NCI-H128 (cell line): ENCODE measurements at regions not wholly inside any gene's neighbourhood (a gene's known extent, or its start where the extent isn't known, plus 50 kb on each side); places are given as distances from the start of the nearest gene placed in this dataset.

ENCODE experiments used
- DNase-seq: peaks from one replicate; lab custom pipeline; 2025; ENCODE audit not compliant: unreplicated experiment; lab: John Stamatoyannopoulos, UW

GRCh38 chr19:5218255-5218855 lies 122.3 kb downstream of the PTPRS start:
- no peak for DNase-seq

- DNase-seq = no peak
Observed at GRCh38 chr19:5217171-5217570, 123.4 kb downstream of the PTPRS start.

DNA sequence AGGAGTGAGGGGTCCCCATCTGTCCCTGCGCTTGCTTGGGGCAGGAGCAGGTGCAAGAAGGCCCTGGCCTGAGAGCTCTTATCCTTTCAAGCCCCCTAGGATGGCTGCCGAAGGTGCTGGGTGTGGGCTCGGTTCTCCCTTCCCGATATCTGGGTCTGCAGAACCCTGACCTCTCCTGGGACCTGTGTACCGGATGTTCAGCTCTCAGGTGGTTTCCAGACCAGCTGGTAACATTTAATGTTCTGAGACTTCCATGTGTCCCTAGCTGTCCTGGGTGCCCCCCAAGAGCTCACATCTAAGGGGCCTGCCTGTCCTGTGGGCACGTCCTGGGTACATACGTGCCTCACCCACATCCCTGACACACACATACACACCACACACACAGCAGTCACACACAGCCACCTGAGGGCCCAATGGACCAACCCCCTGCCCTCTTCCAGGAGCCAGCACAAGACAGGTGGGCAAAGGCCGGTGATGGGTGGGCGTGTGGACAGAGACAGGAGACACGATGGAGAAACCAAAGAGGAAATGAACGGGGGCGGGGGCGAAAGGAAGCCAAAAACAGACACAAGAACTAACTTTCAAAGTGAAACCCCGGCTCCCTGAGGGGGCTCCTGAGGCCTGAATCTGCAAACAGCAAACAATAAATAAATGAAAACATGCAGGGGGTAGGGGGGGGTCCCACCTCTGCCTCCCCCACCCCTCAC lies 124.3 kb downstream of the PTPRS start:
- no peak for DNase-seq

DNA sequence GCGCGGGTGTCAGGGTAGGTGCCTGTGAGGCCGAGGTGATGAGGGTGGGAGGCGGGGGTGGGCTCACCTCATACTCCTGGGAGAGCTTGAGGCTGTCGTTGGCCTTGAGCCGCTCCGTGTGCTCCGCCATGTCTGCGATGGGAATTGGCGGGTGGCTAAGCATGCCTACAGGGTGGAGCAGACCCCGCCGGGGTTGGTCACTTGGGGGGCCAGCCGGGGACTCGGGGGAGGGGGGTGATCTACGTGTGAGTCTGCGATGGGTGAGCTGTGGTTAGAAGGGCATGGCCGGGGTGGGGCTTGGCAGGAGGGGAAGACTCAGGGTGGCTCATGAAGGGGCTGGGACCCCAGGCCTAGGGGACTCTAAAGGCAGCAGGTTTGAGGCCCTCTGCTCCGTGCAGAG lies 125.2 kb downstream of the PTPRS start:
- DNase-seq = no peak

DNA sequence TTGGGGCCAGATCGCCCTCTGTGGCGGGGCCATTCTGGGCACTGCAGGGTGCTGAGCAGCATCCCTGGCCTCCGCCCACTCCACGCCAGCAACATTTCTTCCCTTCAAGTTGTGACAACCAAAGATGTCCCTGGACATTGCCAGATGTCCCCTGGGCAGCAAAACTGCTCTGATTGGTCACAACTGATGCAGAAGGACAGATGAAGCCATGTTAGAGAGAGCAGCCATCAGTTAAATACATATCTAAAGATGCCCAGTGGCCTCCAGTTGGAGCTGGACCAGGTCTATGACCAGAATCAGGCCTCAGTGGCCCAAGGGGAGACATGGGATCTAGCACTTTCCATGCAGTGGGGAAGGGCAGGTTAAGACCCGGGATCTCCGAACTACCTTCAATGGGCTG lies 125.7 kb downstream of the PTPRS start:
- no peak for DNase-seq

DNA sequence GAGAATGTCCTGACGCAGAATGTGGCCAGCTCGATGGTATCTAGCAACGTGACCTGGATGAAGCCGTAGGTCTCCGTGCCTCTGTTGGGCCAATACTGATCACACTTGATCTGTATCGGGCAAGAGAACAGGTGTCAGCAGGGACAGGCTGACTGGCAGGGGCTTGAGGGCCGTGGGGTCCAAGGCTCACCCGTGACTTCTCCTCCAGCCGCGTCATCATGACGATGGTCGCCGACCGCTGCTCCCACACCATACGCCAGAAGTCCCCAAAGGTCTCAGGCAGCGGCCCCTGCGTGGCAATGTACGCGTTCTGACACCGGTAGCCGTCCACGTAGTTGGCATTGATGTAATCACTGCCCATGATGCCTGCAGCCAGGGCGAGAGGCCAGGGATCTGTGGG lies 126.2 kb downstream of the PTPRS start:
- DNase-seq = no peak

- no peak for DNase-seq
Observed at GRCh38 chr19:5213667-5214066, 126.9 kb downstream of the PTPRS start.

- DNase-seq = no peak
Observed at GRCh38 chr19:5212101-5212500, 128.5 kb downstream of the PTPRS start.

DNA sequence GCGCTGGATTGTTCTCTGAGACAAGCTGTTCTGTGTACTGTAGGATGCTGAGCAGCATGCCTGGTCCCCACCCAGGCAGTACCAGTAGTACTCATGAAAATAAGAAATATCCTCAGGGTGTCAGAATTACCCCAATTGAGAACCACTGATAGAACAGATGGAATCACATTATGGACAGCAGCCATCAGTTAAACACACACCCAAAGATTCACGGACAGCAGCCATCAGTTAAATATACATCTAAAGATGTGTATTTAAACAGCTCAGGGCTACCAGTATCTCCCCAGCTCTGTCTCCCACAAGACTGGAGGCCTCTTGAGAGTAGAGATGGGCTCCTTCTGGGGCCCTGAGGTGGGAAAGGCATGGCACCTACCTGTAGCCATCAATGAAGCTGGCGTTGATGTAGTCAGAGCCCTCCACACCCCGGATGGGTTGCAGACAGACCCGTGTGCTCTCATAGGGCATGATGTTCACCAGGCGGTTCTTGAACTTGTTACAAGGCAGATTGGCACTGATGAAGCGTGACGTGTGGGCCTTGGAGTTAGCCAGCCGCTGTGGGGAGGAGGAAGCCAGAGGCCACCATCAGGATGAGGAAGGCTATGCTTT lies 129.3 kb downstream of the PTPRS start:
- DNase-seq = no peak

DNA sequence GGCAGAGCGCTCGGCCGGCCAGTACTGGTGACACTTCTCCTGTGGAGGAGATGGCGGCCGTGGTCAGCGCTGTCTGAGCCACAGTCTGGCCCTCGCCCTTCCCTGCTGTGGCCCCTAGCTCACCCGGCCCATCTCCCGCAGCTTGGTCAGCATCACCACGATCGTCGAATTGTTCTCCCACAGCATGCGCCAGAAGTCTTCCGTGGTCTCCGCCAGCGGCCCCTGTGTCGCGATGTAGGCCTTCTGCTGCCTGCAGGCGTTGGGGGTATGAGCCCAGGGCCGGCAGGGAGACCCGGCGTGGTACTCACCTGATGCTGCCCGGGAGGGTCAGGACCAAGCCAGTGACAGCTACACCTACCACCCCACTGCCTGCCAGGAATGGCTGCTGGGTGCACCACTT lies 130.1 kb downstream of the PTPRS start:
- no peak for DNase-seq

DNA sequence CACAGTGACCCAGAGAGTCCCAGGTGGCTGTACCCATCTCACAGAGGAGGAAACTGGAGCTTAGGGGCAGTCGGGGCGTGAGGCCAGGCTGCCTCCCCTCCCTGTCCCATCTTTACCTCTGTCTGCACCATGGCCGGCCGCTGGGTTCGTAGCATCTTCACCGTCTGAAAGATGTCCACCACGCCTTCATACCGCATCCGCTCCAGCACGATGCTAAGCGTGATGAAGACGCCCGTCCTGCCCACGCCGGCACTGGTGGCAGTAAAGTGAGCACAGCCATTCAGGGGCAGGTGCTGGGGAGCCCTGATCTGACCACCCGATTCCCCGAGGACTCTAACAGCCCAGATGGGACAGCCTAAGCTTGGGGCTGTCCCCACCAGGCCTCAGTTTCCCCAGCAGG lies 132.8 kb downstream of the PTPRS start:
- no peak for DNase-seq

- no peak for DNase-seq
Observed at GRCh38 chr19:5206751-5207075, 133.9 kb downstream of the PTPRS start.

GRCh38 chr19:5205937-5206750 lies 134.5 kb downstream of the PTPRS start:
- DNase-seq = no peak

GRCh38 chr19:5205381-5205780 lies 135.2 kb downstream of the PTPRS start:
- no peak for DNase-seq

DNA sequence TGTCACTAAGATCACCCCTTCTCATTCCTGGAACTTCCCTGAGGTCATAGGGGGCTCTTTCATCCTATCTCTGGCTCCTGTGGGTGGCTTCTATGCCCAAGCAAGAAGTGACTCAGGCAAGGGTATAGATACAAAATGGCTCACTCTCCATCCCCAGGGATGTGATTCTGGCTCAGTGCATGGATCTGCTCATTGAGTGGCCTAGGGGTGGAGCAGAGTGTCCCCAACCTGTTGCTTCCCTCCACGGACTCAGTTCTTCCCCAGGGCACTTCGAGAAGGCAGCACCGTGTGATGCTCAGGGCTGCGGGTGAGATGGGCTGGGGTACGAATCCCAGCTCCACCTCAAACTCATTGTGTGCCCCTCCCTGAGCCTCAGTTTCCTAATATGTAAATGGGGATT lies 136.4 kb downstream of the PTPRS start:
- DNase-seq = no peak
